ENCODE measurements at regions not wholly inside any gene's neighbourhood (a gene's known extent, or its start where the extent isn't known, plus 50 kb on each side); places are given as distances from the start of the nearest gene placed in this dataset.
A peak's percentile ranks its signal among the peaks of the same experiment; 100 is the strongest.
"Not testable (repeated sequence)": the region's sequence is repeated elsewhere in the genome, so short reads cannot be mapped to it uniquely, and the experiment has no call there.

DNA sequence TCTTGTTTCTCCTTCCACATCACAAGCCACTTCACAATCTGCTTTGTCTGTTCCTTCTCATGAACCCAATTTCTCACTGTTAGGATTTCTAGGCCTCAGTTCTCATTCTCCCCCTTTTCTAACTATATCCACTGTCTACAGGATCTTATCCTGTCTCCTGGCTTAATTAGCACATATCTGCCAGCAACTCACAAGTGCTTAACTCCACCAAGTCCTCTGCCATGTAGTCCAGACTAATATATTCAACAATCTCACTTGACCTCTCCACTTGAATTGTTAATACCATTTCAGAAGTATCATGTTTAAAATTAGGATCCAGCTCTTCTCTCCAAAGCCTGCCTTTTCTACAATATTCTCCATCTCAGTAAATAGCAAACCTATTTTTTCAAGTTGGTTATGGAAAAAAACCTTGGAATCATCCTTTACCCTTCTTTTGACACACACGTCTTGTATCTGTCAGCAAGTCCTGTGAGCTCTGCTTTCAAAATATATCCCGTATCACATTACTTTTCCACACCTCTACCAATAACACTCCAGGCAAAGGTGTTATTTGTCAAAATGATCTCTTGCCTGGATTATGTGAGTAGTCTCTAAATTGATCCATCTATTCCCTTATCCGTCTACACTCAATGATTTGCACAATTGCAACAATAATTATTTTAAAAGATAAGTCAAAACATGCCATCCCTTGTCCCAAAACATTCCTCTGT, 127.2 kb upstream of the SLIT2 start:
- DNase-seq (ENCODE audit: low read depth) = no peak

DNA sequence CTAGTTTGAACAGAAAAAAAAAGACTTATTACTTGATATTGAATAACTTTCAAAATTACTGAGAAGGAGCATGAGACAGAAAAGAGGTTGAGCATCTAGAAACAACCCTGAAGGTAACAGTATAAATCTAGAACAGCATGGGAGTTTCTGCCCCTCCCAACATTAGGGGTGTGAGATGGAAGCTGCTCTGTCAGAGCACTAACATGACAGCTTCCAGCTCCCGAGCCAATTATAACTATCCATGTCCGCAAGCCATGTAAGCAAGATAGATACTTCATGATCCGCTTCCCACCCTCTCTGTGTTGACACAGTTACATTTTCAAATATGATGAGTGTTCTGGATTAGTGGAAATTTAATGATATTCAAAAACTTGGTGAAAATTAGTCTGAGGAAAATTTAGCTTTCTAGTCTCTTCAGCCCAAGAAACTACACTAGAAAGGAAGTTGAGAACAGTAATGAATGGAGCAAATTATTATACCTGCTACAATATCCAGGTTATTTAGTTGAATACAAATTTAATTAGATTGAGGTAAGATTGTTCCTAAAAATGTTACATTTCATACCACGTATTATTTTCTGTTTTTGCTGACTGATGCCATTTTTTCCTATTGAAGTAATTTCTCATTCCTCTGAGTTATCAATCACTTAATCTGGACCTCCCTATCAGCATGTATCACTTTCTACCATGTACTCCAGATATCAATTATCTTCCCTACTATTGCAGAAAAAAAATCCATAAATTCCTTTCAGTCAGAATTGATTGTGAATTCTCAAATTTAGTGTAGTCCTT, 129.3 kb upstream of the SLIT2 start:
- no peak for DNase-seq (ENCODE audit: low read depth)

DNA sequence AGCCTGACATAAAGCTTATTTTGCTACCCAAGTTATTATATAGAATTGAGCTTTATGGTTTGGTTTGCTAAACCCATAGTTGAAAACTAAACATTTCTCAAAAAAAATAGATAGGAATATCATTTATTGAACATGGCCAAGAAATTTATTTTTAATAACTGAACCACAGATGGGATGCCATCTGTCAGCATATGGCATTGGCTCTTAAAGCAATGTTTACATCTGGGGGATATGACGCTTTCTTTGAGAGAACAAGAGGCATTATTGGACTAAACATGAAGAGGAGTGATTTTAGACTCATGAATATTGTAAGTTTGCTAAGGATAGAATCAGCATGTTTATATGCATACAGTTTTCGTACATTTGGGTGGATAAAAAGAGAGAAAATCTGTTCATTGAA, 132.6 kb upstream of the SLIT2 start:
- DNase-seq (ENCODE audit: low read depth) = no peak

DNA sequence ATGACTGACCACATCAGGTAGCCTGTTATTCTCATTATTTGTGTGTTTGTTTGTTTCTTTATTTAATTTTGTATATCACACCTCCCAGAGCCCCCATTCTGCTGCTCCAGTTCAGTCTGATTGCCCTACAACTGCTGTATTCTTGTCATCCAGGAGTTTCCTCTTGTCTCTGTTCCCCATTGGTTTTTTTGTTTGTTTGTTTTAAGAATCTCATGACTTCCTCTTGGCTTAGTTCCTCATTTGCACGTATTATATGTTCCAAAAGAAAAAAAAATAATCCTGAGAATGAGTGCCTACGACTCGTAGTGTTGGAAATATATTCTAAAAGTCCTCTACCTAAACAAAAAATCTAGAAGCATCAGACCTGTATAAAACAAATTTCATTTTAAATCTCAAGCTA, 142.3 kb upstream of the SLIT2 start:
- DNase-seq (ENCODE audit: low read depth) = no peak

DNA sequence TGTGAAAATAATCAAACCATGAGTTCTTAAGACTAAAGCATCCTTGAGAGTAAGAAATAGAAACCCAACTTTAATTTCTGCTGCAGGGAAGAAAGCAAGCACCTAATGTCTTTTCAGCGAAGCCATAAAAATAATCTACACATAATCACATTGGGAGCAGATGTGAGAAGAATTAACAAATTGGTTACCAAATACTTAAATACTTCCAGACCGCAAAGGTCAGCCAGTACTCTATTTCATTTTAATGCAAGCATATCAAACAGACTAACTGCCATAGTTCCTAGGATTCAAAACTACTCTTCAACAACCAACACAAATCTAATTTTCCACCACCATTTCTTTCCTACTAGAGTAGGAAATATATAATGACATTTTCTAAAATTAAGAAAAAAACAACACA, 144.8 kb upstream of the SLIT2 start:
- DNase-seq (ENCODE audit: low read depth) = no peak

GRCh38 chr4:20101831-20102230, 149.9 kb upstream of the SLIT2 start:
- DNase-seq (ENCODE audit: low read depth) = no peak

DNA sequence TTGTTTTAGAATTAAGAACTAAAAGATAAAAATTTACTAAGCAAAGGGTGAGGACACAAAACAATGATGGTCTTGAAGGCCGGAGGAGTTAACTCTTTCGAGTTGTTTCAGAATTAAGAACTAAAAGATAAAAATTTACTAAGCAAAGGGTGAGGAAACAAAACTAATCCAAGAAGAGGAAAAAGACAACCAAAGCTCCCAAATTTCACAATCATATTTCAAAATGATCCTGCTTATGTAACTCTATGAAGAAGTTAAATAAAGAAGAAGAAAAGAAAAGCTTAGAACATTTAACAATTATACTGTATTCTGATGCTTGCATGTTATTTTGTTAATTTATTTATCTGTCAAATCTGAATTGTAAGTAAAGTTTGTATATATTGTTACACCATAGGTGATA, 154.8 kb upstream of the SLIT2 start:
- no peak for DNase-seq (ENCODE audit: low read depth)

GRCh38 chr4:20095805-20096541, 155.7 kb upstream of the SLIT2 start:
- no peak for DNase-seq (ENCODE audit: low read depth)

- no peak for DNase-seq (ENCODE audit: low read depth)
Measured at GRCh38 chr4:20091781-20092180, 159.9 kb upstream of the SLIT2 start.

GRCh38 chr4:20087522-20087911, 164.2 kb upstream of the SLIT2 start:
- no peak for DNase-seq (ENCODE audit: low read depth)

GRCh38 chr4:20086799-20087521, 164.7 kb upstream of the SLIT2 start:
- DNase-seq (ENCODE audit: low read depth) = no peak

- no peak for DNase-seq (ENCODE audit: low read depth)
Measured at GRCh38 chr4:20086067-20086798, 165.5 kb upstream of the SLIT2 start.

GRCh38 chr4:20085653-20086052, 166.1 kb upstream of the SLIT2 start:
- no peak for DNase-seq (ENCODE audit: low read depth)

GRCh38 chr4:20085156-20085555, 166.5 kb upstream of the SLIT2 start:
- peak; percentile 0 for DNase-seq (ENCODE audit: low read depth)

DNA sequence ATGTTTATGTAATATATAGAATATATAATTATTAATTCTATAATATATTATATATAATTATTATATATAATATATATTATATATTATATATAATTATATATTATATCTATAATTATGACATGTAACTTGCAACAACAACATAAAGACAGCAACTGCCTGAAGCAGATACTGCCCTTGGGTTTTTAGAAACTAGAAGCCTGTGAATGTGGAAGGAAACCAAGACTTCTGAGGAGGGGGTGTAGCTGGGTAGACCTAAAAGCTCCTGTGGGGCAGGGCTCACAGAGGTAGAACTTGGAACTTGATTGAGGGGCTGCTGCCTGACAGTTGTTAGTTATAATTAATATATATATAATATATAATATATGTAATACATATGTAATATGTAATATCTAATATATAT, 167.2 kb upstream of the SLIT2 start:
- no peak for DNase-seq (ENCODE audit: low read depth)

GRCh38 chr4:20078644-20079043, 173.1 kb upstream of the SLIT2 start:
- no peak for DNase-seq (ENCODE audit: low read depth)

- DNase-seq (ENCODE audit: low read depth) = no peak
Measured at GRCh38 chr4:20075248-20075871, 176.3 kb upstream of the SLIT2 start.

GRCh38 chr4:20074450-20074849, 177.3 kb upstream of the SLIT2 start:
- DNase-seq (ENCODE audit: low read depth) = no peak

DNA sequence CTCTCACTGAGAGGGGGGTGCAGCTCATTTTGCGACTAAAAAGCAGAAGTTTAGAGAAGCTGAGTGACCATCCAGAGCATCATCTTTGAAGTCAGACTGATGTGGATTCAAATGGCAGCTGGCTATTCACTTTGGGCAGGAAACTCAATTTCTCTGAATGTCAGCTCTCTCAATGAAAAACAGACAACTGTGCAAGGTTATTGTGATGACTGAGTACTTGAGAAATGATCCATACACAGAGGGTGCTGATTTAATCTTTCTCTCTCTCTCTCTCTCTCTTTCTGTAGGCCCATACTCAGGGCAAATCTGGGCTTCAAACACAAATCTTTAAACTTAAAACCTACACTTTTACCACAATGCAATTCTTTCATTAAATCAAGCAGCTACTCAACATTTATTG, 185.8 kb upstream of the SLIT2 start:
- no peak for DNase-seq (ENCODE audit: low read depth)

DNA sequence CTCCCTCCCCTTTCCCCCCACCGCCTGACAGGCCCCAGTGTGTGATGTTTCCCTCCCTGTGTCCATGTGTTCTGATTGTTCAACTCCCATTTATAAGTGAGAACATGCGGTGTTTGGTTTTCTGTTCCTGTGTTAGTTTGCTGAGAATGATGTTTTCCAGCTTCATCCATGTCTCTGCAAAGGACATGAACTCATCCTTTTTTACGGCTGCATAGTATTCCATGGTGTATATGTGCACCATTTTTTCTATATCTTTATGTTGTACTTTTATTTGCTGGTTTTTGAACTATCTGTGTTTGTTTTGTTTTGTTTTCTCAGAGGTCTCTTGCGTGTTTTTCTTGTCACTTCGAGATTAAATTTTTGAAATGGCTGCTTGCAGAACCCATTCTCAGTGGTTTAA, 188.8 kb upstream of the SLIT2 start:
- DNase-seq (ENCODE audit: low read depth) = not testable (repeated sequence)

DNA sequence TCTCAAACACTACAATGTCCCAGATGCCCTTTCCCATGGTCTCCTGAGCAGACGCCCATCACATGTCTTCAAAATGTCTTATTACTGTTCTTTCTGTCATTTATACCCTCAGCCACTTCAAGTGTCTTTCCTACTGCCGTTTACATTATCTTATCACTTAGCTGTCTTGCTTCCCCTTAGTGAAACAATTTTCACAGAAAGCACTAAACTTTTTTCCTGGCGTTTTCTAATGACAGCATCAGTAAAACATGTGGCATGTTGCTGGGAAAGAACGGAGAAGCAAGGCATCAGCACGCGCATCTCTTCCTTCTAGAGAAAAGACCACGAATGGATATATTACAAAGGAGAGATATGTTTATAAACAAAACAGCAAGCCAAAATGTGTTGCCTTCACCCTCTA, 189.7 kb upstream of the SLIT2 start:
- no peak for DNase-seq (ENCODE audit: low read depth)
